PFSK-1 (cell line): ENCODE measurements at regions not wholly inside any gene's neighbourhood (a gene's known extent, or its start where the extent isn't known, plus 50 kb on each side); places are given as distances from the start of the nearest gene placed in this dataset.

Experiments
- POLR2AphosphoS5 ChIP-seq: IDR thresholded peaks from 2 replicates; pipeline ENCODE4 v1.6.1; 2012; ENCODE audit warnings: low read depth, mild to moderate bottlenecking, control low read depth, low read length, moderate library complexity
- REST ChIP-seq, 2 experiments: IDR thresholded peaks; 2 replicates each; pipeline versions ENCODE4 v1.6.1 to v1.8.0; 2011 to 2012; ENCODE audit warnings: low read depth in 2 of 2, low read length in 2 of 2, control low read depth in 1 of 2, inconsistent platforms in 1 of 2, mild to moderate bottlenecking in 1 of 2, moderate library complexity in 1 of 2; ENCODE audit not compliant: insufficient read depth in 1 of 2
- SIN3A ChIP-seq: IDR thresholded peaks from 2 replicates; pipeline ENCODE4 v1.6.1; 2012; ENCODE audit warnings: mild to moderate bottlenecking, low read length, moderate library complexity, borderline replicate concordance; ENCODE audit not compliant: insufficient read depth

GRCh38 chr3:145422556-145422955 lies 738.4 kb downstream of the PLOD2 start:
- no peak for TF ChIP-seq REST (IDR thresholded peaks at IDR 0.05; ENCODE audit: insufficient read depth in 1 of 2, low read depth in 2 of 2, low read length in 2 of 2)
- TF ChIP-seq POLR2AphosphoS5: no peak
- TF ChIP-seq SIN3A: no peak
